Bronchial epithelial cell (primary cell): ENCODE measurements at regions not wholly inside any gene's neighbourhood (a gene's known extent, or its start where the extent isn't known, plus 50 kb on each side); places are given as distances from the start of the nearest gene placed in this dataset.

Experiments used
- DNase-seq: peaks from one replicate; pipeline ENCODE4 v3.0.0-alpha.2; 2010; ENCODE audit warnings: low read depth
- FAIRE-seq: peaks from 2 replicates; lab custom pipeline; 2011; peaks lifted over from hg19 to GRCh38; lab: Jason Lieb, UNC
- H3K27me3 ChIP-seq: 2 replicates; pipeline ENCODE4 v1.5.1; 2011; ENCODE audit warnings: low read length; ENCODE audit not compliant: control insufficient read depth, insufficient read depth
- H3K36me3 ChIP-seq: 2 replicates; pipeline ENCODE4 v1.5.1; 2011; ENCODE audit warnings: low read length; ENCODE audit not compliant: control insufficient read depth, insufficient read depth
- H3K4me3 ChIP-seq: 2 replicates; pipeline ENCODE4 v1.5.1; 2011; ENCODE audit warnings: mild to moderate bottlenecking, low read depth, low read length, control low read depth
- CTCF ChIP-seq: IDR thresholded peaks from 2 replicates; pipeline ENCODE4 v1.5.1; 2011; ENCODE audit warnings: mild to moderate bottlenecking, moderate library complexity, low read length, control low read depth, inconsistent platforms; ENCODE audit not compliant: insufficient read depth, severe bottlenecking

- no peak overlapping the region for H3K4me3 ChIP-seq
- H3K36me3 ChIP-seq = no peaks in the 10 kb centered on the region
- FAIRE-seq (peak; percentile 55), DNase-seq (no peak)
- no peaks in the 10 kb centered on the region for H3K27me3 ChIP-seq
- no peak for TF ChIP-seq CTCF
Observed at GRCh38 chr4:147064856-147065255, 119.2 kb upstream of the TTC29 start.

GRCh38 chr4:147068564-147068963 lies 122.9 kb upstream of the TTC29 start:
- no peaks in the 10 kb centered on the region for H3K36me3 ChIP-seq
- H3K27me3 ChIP-seq = no peaks in the 10 kb centered on the region
- FAIRE-seq (no peak), DNase-seq (no peak)
- TF ChIP-seq CTCF = no peak
- no peak overlapping the region for H3K4me3 ChIP-seq

DNA sequence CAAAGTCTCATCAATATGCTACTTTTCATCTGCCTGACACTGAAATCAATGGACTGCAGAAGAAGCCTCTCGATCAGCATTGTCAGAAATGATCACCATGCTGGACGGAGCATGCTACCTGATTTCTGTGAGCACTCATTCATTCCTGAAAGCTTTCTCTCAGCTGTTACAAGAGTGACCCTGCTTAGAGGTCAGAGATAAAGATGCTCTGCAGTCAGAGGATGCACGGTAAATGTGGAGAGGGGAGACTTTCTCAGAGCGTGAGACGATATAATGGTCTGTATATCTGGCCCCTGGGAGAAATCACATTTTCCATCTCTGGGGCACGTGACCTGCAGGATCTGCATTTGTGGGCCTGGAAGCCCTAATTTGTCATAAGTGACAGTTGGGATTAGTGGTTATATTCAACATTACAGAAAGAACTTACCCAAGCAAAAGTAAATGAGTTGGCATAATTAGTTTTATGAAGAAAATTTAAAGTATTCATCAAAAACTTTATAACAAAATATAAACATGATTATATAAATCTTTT lies 125.6 kb upstream of the TTC29 start:
- Histone ChIP-seq H3K27me3 (no peaks in the 10 kb centered on the region), H3K4me3 (no peak overlapping the region), H3K36me3 (no peaks in the 10 kb centered on the region)
- FAIRE-seq = no peak
- DNase-seq = no peak
- TF ChIP-seq CTCF = no peak

DNA sequence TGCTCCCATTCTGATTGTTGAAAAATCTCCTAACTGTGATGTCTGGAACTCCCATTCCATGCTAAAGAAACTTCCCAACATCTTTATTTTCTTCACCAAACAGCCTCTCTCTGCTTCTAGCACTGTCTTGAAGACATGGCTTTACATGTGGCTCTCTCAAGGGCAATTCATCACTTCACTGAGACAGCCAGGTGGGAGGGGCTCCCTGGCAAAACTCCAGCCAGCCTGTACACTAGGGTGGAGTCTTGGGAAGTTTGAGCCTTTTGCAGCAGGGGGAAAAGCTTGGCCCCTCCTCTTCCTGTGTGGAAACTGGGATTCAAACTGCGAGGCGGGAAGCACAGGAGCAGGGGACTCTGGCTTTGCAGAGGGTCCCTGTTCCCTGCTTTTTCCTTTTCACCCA lies 130.5 kb upstream of the TTC29 start:
- Histone ChIP-seq H3K4me3 (no peak overlapping the region), H3K27me3 (no peaks in the 10 kb centered on the region), H3K36me3 (no peaks in the 10 kb centered on the region)
- FAIRE-seq = no peak
- no peak for TF ChIP-seq CTCF
- no peak for DNase-seq

- no peak overlapping the region for H3K4me3 ChIP-seq
- no peak for TF ChIP-seq CTCF
- H3K27me3 ChIP-seq = no peaks in the 10 kb centered on the region
- FAIRE-seq (no peak), DNase-seq (no peak)
- no peaks in the 10 kb centered on the region for H3K36me3 ChIP-seq
Observed at GRCh38 chr4:147076728-147077127, 131.1 kb upstream of the TTC29 start.

DNA sequence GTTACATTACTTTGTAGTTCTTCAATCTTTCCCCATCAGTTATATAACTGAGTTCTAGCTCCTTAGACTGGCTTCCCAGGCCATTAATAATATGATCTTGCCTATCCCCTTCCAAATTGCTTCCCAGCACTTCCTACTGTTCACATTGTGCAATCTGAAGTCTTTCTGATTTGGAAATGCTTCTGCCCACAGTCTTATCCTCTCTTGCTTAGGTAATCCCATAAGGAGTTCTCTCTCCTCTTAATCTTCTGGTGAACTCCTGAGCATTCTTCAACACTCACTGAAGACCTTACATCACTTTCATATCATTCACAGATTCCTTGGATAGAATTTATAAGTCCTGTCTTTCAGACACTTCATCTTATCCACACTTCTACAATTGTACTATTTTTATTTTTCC lies 132.7 kb upstream of the TTC29 start:
- FAIRE-seq = no peak
- H3K4me3 ChIP-seq = no peak overlapping the region
- H3K27me3 ChIP-seq = no peaks in the 10 kb centered on the region
- no peaks in the 10 kb centered on the region for H3K36me3 ChIP-seq
- DNase-seq = no peak
- TF ChIP-seq CTCF = no peak
